ENCODE measurements at regions not wholly inside any gene's neighbourhood (a gene's known extent, or its start where the extent isn't known, plus 50 kb on each side); places are given as distances from the start of the nearest gene placed in this dataset.

GRCh38 chrX:124719060-124719459, 372.7 kb downstream of the SH2D1A start:
- H3K4me3 ChIP-seq (ENCODE audit: low read depth, low read length) = no peak overlapping the region
- no peaks in the 10 kb centered on the region for H3K27me3 ChIP-seq (replicated peaks)
- TF ChIP-seq CTCF (IDR thresholded peaks at IDR 0.05; ENCODE audit: low read depth, low read length, missing control alignments) = no peak
- DNase-seq = no peak
- no peak overlapping the region for H3K27ac ChIP-seq
- in situ Hi-C loops (cut with HindIII; ENCODE audit: low pct_ligation_motif_present, low sequenced_read_pairs) = no loop called here
- no peaks in the 10 kb centered on the region for H3K36me3 ChIP-seq (replicated peaks)

- no peak for TF ChIP-seq CTCF (IDR thresholded peaks at IDR 0.05; ENCODE audit: low read depth, low read length, missing control alignments)
- Histone ChIP-seq H3K4me3 (ENCODE audit: low read depth, low read length) (no peak overlapping the region), H3K27me3 (replicated peaks) (no peaks in the 10 kb centered on the region), H3K36me3 (replicated peaks) (no peaks in the 10 kb centered on the region), H3K27ac (no peak overlapping the region)
- in situ Hi-C loops (cut with HindIII; ENCODE audit: low pct_ligation_motif_present, low sequenced_read_pairs) = no loop called here
- no peak for DNase-seq
Measured at GRCh38 chrX:124720532-124720931, 374.2 kb downstream of the SH2D1A start.

GRCh38 chrX:124725502-124725901, 379.1 kb downstream of the SH2D1A start:
- no peak overlapping the region for H3K27ac ChIP-seq
- TF ChIP-seq CTCF (IDR thresholded peaks at IDR 0.05; ENCODE audit: low read depth, low read length, missing control alignments) = no peak
- no peak for DNase-seq
- no peaks in the 10 kb centered on the region for H3K27me3 ChIP-seq (replicated peaks)
- H3K4me3 ChIP-seq (ENCODE audit: low read depth, low read length) = no peak overlapping the region
- in situ Hi-C loops (cut with HindIII; ENCODE audit: low pct_ligation_motif_present, low sequenced_read_pairs) = no loop called here
- no peaks in the 10 kb centered on the region for H3K36me3 ChIP-seq (replicated peaks)

- TF ChIP-seq CTCF (IDR thresholded peaks at IDR 0.05; ENCODE audit: low read depth, low read length, missing control alignments) = no peak
- Histone ChIP-seq H3K27me3 (replicated peaks) (no peaks in the 10 kb centered on the region), H3K36me3 (replicated peaks) (no peaks in the 10 kb centered on the region), H3K4me3 (ENCODE audit: low read depth, low read length) (no peak overlapping the region), H3K27ac (no peak overlapping the region)
- in situ Hi-C loops (cut with HindIII; ENCODE audit: low pct_ligation_motif_present, low sequenced_read_pairs) = no loop called here
- DNase-seq = no peak
Measured at GRCh38 chrX:124726292-124726691, 379.9 kb downstream of the SH2D1A start.

- Histone ChIP-seq H3K27ac (no peak overlapping the region), H3K36me3 (replicated peaks) (no peaks in the 10 kb centered on the region), H3K27me3 (replicated peaks) (no peaks in the 10 kb centered on the region), H3K4me3 (ENCODE audit: low read depth, low read length) (no peak overlapping the region)
- TF ChIP-seq CTCF (IDR thresholded peaks at IDR 0.05; ENCODE audit: low read depth, low read length, missing control alignments) = no peak
- no peak for DNase-seq
- in situ Hi-C loops (cut with HindIII; ENCODE audit: low pct_ligation_motif_present, low sequenced_read_pairs) = no loop called here
Measured at GRCh38 chrX:124726881-124727280, 380.5 kb downstream of the SH2D1A start.

- Histone ChIP-seq H3K36me3 (replicated peaks) (no peaks in the 10 kb centered on the region), H3K27ac (no peak overlapping the region), H3K4me3 (ENCODE audit: low read depth, low read length) (no peak overlapping the region), H3K27me3 (replicated peaks) (no peaks in the 10 kb centered on the region)
- TF ChIP-seq CTCF (IDR thresholded peaks at IDR 0.05; ENCODE audit: low read depth, low read length, missing control alignments) = no peak
- DNase-seq = no peak
- in situ Hi-C loops (cut with HindIII; ENCODE audit: low pct_ligation_motif_present, low sequenced_read_pairs) = no loop called here
Measured at GRCh38 chrX:124736553-124737270, 390.3 kb downstream of the SH2D1A start.

All from brain microvascular endothelial cell (primary cell).